Astrocyte of the cerebellum (primary cell): ENCODE measurements at regions not wholly inside any gene's neighbourhood (a gene's known extent, or its start where the extent isn't known, plus 50 kb on each side); places are given as distances from the start of the nearest gene placed in this dataset.
"Not testable (repeated sequence)": the region's sequence is repeated elsewhere in the genome, so short reads cannot be mapped to it uniquely, and the experiment has no call there.

Experiments
- DNase-seq: peaks from one replicate; pipeline ENCODE4 v3.0.0-alpha.2; 2011; ENCODE audit warnings: low read depth
- H3K4me3 ChIP-seq: 2 replicates; pipeline ENCODE4 v1.5.1; 2011; ENCODE audit warnings: mild to moderate bottlenecking, low read depth, low read length, moderate library complexity
- CTCF ChIP-seq: IDR thresholded peaks from 2 replicates; pipeline ENCODE4 v1.5.1; 2012; ENCODE audit warnings: low read length, low read depth, moderate library complexity, mild to moderate bottlenecking; ENCODE audit errors: missing control alignments
- in situ Hi-C: cut with HindIII; loops from 2 replicates; pipeline ENCODE4 v1.10.0; 2017; ENCODE audit warnings: low sequenced_read_pairs

- no peak for TF ChIP-seq CTCF
- DNase-seq, result no peak
- in situ Hi-C loops, result no loop called here
- H3K4me3 ChIP-seq, result no peak overlapping the region
Observed at GRCh38 chr2:12484536-12485115, 232.1 kb upstream of the TRIB2 start.

DNA sequence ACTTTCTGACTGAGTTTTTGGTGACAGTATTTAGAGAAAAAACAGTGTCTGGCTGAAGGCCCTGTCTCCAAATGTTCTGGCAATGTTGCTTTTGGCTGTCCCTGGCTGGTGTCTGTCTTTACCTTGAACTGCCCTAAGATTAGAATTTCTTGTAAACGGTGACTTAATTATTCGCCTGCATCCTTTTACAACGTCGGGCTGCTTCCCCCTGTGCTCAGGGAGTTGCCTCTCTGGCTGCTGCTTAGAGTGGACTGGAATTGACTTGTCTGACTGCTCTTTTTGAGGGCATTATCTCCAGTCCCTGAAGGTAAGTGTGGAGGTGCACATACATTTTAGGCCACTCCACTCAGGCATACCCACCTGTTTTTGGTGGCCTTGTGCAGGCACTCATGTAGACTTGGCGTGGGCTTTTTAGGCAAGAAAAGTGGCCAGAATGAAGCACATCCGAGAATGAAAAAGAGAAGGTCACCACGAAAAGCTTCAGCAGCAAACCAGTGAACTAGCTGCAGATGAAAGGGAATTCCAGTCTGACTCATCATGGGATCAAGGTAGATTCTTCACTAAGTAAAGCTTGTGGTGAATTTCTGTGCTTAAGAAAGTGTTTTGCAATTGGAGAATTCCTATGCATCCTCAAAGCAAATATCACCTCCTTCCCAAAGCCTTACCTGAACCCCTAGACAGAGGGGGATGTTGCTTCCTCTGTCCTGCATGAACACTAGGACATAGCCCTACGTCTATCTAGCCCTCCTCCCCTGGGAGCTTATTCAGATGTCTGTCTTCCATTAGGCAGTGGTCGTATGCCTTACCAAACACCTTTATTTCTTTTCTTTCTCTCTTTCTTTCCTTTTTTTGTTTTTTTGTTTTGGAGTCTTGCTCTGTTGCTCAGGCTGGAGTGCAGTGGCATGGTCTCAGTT lies 230.3 kb upstream of the TRIB2 start:
- in situ Hi-C loops, result no loop called here
- no peak for TF ChIP-seq CTCF
- DNase-seq, result no peak
- H3K4me3 ChIP-seq, result no peak overlapping the region

DNA sequence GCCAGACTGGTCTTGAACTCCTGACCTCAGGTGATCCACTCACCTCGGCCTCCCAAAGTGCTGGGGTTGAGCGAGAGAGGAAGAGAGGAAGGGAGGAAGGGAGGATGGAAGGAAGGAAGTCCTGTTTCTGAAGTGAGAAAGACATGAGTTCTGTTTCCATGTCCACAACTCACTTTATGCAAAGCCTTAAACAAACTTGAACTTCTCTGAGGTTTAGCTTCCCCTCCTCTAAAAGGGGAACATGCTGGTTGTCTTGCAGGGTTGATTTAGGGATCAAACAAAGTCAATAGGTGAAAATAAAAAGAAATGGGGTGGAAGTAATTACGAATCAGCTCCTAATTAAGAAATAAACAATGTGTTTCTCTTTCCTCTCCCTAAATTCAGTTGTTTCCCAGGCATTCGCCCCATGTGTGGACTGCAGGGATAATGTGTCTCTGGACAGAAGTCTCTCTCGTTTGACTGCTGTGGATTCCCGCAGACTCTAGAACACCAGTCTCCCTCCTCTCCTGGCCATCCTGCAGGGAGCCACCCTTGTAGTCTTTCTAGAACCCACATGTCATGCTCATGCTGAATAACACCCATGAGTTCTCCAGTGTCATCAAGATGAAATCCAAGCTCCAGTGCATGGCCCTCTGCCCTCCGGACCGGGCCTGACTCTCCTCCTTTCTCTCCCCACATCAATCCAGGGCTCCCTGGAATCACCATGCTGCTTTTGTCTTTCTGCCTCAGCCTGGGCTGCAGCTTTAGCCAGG lies 229.3 kb upstream of the TRIB2 start:
- DNase-seq, result no peak
- no peak overlapping the region for H3K4me3 ChIP-seq
- in situ Hi-C loops, result no loop called here
- no peak for TF ChIP-seq CTCF

GRCh38 chr2:12488352-12489318 lies 228.1 kb upstream of the TRIB2 start:
- no peak overlapping the region for H3K4me3 ChIP-seq
- no peak for TF ChIP-seq CTCF
- in situ Hi-C loops, result no loop called here
- DNase-seq, result no peak

- TF ChIP-seq CTCF, result no peak
- no peak overlapping the region for H3K4me3 ChIP-seq
- no peak for DNase-seq
- in situ Hi-C loops, result no loop called here
Observed at GRCh38 chr2:12490641-12491040, 226.1 kb upstream of the TRIB2 start.

DNA sequence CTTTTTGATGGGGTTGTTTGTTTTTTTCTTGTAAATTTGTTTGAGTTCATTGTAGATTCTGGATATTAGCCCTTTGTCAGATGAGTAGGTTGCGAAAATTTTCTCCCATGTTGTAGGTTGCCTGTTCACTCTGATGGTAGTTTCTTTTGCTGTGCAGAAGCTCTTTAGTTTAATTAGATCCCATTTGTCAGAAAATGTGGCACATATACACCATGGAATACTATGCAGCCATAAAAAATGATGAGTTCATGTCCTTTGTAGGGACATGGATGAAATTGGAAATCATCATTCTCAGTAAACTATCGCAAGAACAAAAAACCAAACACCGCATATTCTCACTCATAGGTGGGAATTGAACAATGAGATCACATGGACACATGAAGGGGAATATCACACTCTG lies 224.4 kb upstream of the TRIB2 start:
- H3K4me3 ChIP-seq, DNase-seq, in situ Hi-C loops: not testable (repeated sequence)
